Trophoblast cell (in vitro differentiated cells and primary cell): ENCODE measurements at regions not wholly inside any gene's neighbourhood (a gene's known extent, or its start where the extent isn't known, plus 50 kb on each side); places are given as distances from the start of the nearest gene placed in this dataset.

Experiments
- DNase-seq, 2 donors: peaks; one replicate each; pipeline ENCODE4 v3.0.0-alpha.2; 2016
- H2AFZ ChIP-seq: 2 replicates; pipeline ENCODE4 v1.6.1; 2013; ENCODE audit warnings: low read length, moderate library complexity, mild to moderate bottlenecking; ENCODE audit not compliant: insufficient read depth, poor library complexity
- H2AK5ac ChIP-seq: 2 replicates; pipeline ENCODE4 v1.6.1; 2013; ENCODE audit warnings: mild to moderate bottlenecking, low read length
- H2BK120ac ChIP-seq: 2 replicates; pipeline ENCODE4 v1.6.1; 2013; ENCODE audit warnings: low read length, mild to moderate bottlenecking, moderate library complexity; ENCODE audit not compliant: insufficient read depth, poor library complexity
- H2BK12ac ChIP-seq: 2 replicates; pipeline ENCODE4 v1.6.1; 2013; ENCODE audit warnings: mild to moderate bottlenecking, low read length, moderate library complexity
- H2BK5ac ChIP-seq: 2 replicates; pipeline ENCODE4 v1.6.1; 2013; ENCODE audit warnings: low read length, low read depth, moderate library complexity, mild to moderate bottlenecking; ENCODE audit not compliant: poor library complexity
- H3K14ac ChIP-seq: 2 replicates; pipeline ENCODE4 v1.6.1; 2013; ENCODE audit warnings: mild to moderate bottlenecking, low read length
- H3K18ac ChIP-seq: 2 replicates; pipeline ENCODE4 v1.6.1; 2013; ENCODE audit warnings: mild to moderate bottlenecking, low read length
- H3K23ac ChIP-seq: 2 replicates; pipeline ENCODE4 v1.6.1; 2013; ENCODE audit warnings: low read length
- H3K27ac ChIP-seq: 2 replicates; pipeline ENCODE4 v1.5.1; 2013; ENCODE audit warnings: low read depth, mild to moderate bottlenecking, inconsistent platforms, low read length, moderate library complexity
- H3K27me3 ChIP-seq: 2 replicates; pipeline ENCODE4 v1.6.1; 2013; ENCODE audit warnings: inconsistent platforms, mild to moderate bottlenecking, low read length, moderate library complexity; ENCODE audit not compliant: insufficient read depth
- H3K36me3 ChIP-seq, 2 experiments: 1 replicate in 1 of 2; 2 replicates in 1 of 2; pipeline ENCODE4 v1.6.1; 2013; ENCODE audit warnings: low read length in 2 of 2, mild to moderate bottlenecking in 2 of 2, moderate library complexity in 1 of 2; ENCODE audit not compliant: insufficient read depth in 2 of 2, control insufficient read depth in 1 of 2
- H3K4ac ChIP-seq: 2 replicates; pipeline ENCODE4 v1.6.1; 2013; ENCODE audit warnings: low read depth, mild to moderate bottlenecking, low read length, moderate library complexity
- H3K4me1 ChIP-seq, 2 experiments: 1 replicate in 1 of 2; 2 replicates in 1 of 2; pipeline ENCODE4 v1.6.1; 2013; ENCODE audit warnings: low read length in 2 of 2, mild to moderate bottlenecking in 2 of 2, moderate library complexity in 1 of 2; ENCODE audit not compliant: insufficient read depth in 2 of 2, control insufficient read depth in 1 of 2
- H3K4me2 ChIP-seq: 2 replicates; pipeline ENCODE4 v1.6.1; 2013; ENCODE audit warnings: inconsistent platforms, mild to moderate bottlenecking, low read length, moderate library complexity
- H3K4me3 ChIP-seq: 2 replicates; pipeline ENCODE4 v1.5.1; 2013; ENCODE audit warnings: mild to moderate bottlenecking, low read depth, low read length, inconsistent platforms
- H3K79me1 ChIP-seq: one replicate; pipeline ENCODE4 v1.6.1; 2013; ENCODE audit warnings: low read length
- H3K79me2 ChIP-seq: 2 replicates; pipeline ENCODE4 v1.6.1; 2013; ENCODE audit warnings: low read length, mild to moderate bottlenecking; ENCODE audit not compliant: control insufficient read depth, insufficient read depth, poor library complexity
- H3K9ac ChIP-seq: 2 replicates; pipeline ENCODE4 v1.6.1; 2013; ENCODE audit warnings: mild to moderate bottlenecking, low read length
- H3K9me3 ChIP-seq: 2 replicates; pipeline ENCODE4 v1.6.1; 2013; ENCODE audit warnings: low read depth, mild to moderate bottlenecking, control low read depth, inconsistent platforms, low read length; ENCODE audit not compliant: insufficient read depth
- H4K12ac ChIP-seq: 2 replicates; pipeline ENCODE4 v1.6.1; 2013; ENCODE audit warnings: low read depth, mild to moderate bottlenecking, low read length, moderate library complexity
- H4K8ac ChIP-seq: 2 replicates; pipeline ENCODE4 v1.6.1; 2013; ENCODE audit warnings: low read depth, mild to moderate bottlenecking, low read length, moderate library complexity
- H4K91ac ChIP-seq: one replicate; pipeline ENCODE4 v1.6.1; 2013; ENCODE audit warnings: low read depth, mild to moderate bottlenecking, low read length, moderate library complexity
- WGBS: extraction: QIAGEN DNeasy Blood & Tissue Kit; methylation state at CpG from one replicate; pipeline ENCODE4 v1.1.7; 2013; ENCODE audit warnings: missing lambda C conversion rate; ENCODE audit not compliant: insufficient read length, insufficient coverage; ENCODE audit errors: extremely low coverage; 5-methylcytosine and 5-hydroxymethylcytosine counted together

GRCh38 chr7:42572056-42572455 is 335.0 kb upstream of the GLI3 start:
- Histone ChIP-seq H3K27ac (no peak overlapping the region), H4K12ac (no peak overlapping the region), H3K36me3 (no peaks in the 10 kb centered on the region), H3K4me3 (no peak overlapping the region), H2BK120ac (no peak overlapping the region), H3K14ac (no peak overlapping the region), H3K23ac (no peak overlapping the region), H2AFZ (no peak overlapping the region), H3K79me1 (no peaks in the 10 kb centered on the region), H3K4me2 (no peak overlapping the region), H2BK12ac (no peak overlapping the region), H3K27me3 (no peaks in the 10 kb centered on the region), H2BK5ac (no peak overlapping the region), H3K9me3 (no peaks in the 10 kb centered on the region), H4K91ac (no peak overlapping the region), H3K79me2 (no peaks in the 10 kb centered on the region), H4K8ac (no peak overlapping the region), H3K4me1 (no peaks in the 10 kb centered on the region), H3K9ac (no peak overlapping the region), H3K18ac (no peak overlapping the region), H2AK5ac (no peak overlapping the region), H3K4ac (no peak overlapping the region)
- WGBS: 100% methylated on average over 1 of the region's 8 CpGs
- DNase-seq: no peak

GRCh38 chr7:42570944-42571343 is 333.9 kb upstream of the GLI3 start:
- Histone ChIP-seq H4K91ac (no peak overlapping the region), H3K36me3 (no peaks in the 10 kb centered on the region), H3K4me1 (no peaks in the 10 kb centered on the region), H3K4me2 (no peak overlapping the region), H2AK5ac (no peak overlapping the region), H2BK12ac (no peak overlapping the region), H3K79me1 (no peaks in the 10 kb centered on the region), H3K14ac (no peak overlapping the region), H3K4me3 (no peak overlapping the region), H3K9me3 (no peaks in the 10 kb centered on the region), H3K79me2 (no peaks in the 10 kb centered on the region), H2AFZ (no peak overlapping the region), H3K4ac (no peak overlapping the region), H4K12ac (no peak overlapping the region), H3K9ac (no peak overlapping the region), H4K8ac (no peak overlapping the region), H3K27me3 (no peaks in the 10 kb centered on the region), H3K27ac (no peak overlapping the region), H2BK5ac (no peak overlapping the region), H3K23ac (no peak overlapping the region), H2BK120ac (no peak overlapping the region), H3K18ac (no peak overlapping the region)
- no peak for DNase-seq
- no CpG with 5 or more reads among the region's 2 CpGs for WGBS

GRCh38 chr7:42567051-42567450 is 330.0 kb upstream of the GLI3 start:
- Histone ChIP-seq H3K27me3 (no peaks in the 10 kb centered on the region), H3K9me3 (no peaks in the 10 kb centered on the region), H3K36me3 (no peaks in the 10 kb centered on the region), H3K4me3 (no peak overlapping the region), H3K23ac (no peak overlapping the region), H3K79me1 (no peaks in the 10 kb centered on the region), H3K27ac (no peak overlapping the region), H2AK5ac (no peak overlapping the region), H4K8ac (no peak overlapping the region), H3K9ac (no peak overlapping the region), H2BK12ac (no peak overlapping the region), H4K91ac (no peak overlapping the region), H2BK120ac (no peak overlapping the region), H4K12ac (no peak overlapping the region), H3K18ac (no peak overlapping the region), H3K79me2 (no peaks in the 10 kb centered on the region), H3K4me2 (no peak overlapping the region), H2AFZ (no peak overlapping the region), H3K4me1 (no peaks in the 10 kb centered on the region), H2BK5ac (no peak overlapping the region), H3K4ac (no peak overlapping the region), H3K14ac (no peak overlapping the region)
- DNase-seq: no peak
- WGBS: no CpG with 5 or more reads among the region's 4 CpGs

- no peaks in the 10 kb centered on the region for H3K79me1 ChIP-seq
- no peak overlapping the region for H3K14ac ChIP-seq
- no peaks in the 10 kb centered on the region for H3K79me2 ChIP-seq
- no peak overlapping the region for H2BK12ac ChIP-seq
- no peak overlapping the region for H3K18ac ChIP-seq
- H3K4me1 ChIP-seq: no peaks in the 10 kb centered on the region
- H3K4ac ChIP-seq: no peak overlapping the region
- peaks cover 5% of the 10 kb centered on the region for H3K9me3 ChIP-seq
- H4K8ac ChIP-seq: no peak overlapping the region
- WGBS: no CpG with 5 or more reads among the region's 1 CpG
- no peak overlapping the region for H3K27ac ChIP-seq
- H3K4me2 ChIP-seq: no peak overlapping the region
- no peaks in the 10 kb centered on the region for H3K36me3 ChIP-seq
- no peak overlapping the region for H2AFZ ChIP-seq
- H4K91ac ChIP-seq: no peak overlapping the region
- H4K12ac ChIP-seq: no peak overlapping the region
- no peak for DNase-seq
- H2BK5ac ChIP-seq: no peak overlapping the region
- no peak overlapping the region for H3K4me3 ChIP-seq
- H2AK5ac ChIP-seq: no peak overlapping the region
- no peak overlapping the region for H3K9ac ChIP-seq
- no peaks in the 10 kb centered on the region for H3K27me3 ChIP-seq
- H2BK120ac ChIP-seq: no peak overlapping the region
- H3K23ac ChIP-seq: no peak overlapping the region
These were observed 324.8 kb upstream of the GLI3 start for GRCh38 chr7:42561797-42562196.
